GM13977 (cell line): ENCODE measurements at regions not wholly inside any gene's neighbourhood (a gene's known extent, or its start where the extent isn't known, plus 50 kb on each side); places are given as distances from the start of the nearest gene placed in this dataset.

ENCODE experiments used
- DNase-seq: peaks from one replicate; pipeline ENCODE4 v3.0.0; 2012; ENCODE audit warnings: low spot score
- in situ Hi-C: fragments of 300-500 bp; cut with MboI; formaldehyde crosslinking; loops from one replicate; pipeline ENCODE4 v1.12.0; 2022; ENCODE audit warnings: low sequenced_read_pairs, low pct_unique_long_range_greater_than_20kb, mixed read lengths, inconsistent platforms; ENCODE audit not compliant: unreplicated experiment
- TF ChIP-seq, protein P1 (sequence below): IDR thresholded peaks from 2 replicates; pipeline ENCODE4 v1.5.1; 2012; ENCODE audit warnings: mild to moderate bottlenecking, control low read depth; ENCODE audit not compliant: insufficient read depth; ENCODE audit errors: extremely low read depth, missing control alignments

DNA sequence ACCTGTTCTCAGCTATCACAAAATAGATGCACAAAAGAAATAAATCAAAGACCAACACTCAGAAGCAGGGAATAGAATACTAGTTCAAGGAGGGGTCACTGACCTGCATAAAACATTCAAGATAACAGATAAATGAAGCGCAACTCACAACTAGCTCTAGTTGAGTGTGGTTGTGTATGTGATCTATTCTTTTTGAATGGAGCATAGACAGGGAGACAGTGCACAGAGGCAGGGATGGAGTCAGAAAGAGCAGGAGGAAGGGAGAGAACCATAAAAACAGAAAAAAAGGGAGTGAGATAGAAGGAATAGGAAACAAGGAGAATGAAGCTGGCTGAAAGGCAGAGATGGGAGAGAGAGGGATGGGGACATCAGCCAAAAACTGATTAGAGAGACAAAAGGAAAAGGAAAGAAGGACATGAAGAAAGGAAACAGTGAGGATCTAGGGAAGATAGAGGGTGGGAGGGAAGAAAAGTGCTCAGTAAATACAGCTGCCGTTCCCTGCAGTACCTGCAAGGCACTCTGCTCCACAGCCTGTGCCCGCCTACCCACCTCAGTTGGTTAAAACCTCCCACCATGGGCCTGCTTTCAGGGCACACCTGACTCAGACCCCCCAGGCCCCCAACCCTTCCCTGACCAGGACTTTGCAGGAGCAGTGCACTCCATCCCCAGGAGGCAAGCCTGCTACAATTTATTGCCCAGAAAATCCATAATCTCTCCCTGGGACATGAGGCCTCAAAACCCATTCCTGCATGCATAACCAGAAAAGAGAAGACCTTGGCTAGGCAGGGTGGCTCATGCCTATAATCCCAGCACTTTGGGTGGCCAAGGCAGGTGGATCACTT is 385.2 kb upstream of the POU3F1 start:
- TF ChIP-seq, protein P1, sequence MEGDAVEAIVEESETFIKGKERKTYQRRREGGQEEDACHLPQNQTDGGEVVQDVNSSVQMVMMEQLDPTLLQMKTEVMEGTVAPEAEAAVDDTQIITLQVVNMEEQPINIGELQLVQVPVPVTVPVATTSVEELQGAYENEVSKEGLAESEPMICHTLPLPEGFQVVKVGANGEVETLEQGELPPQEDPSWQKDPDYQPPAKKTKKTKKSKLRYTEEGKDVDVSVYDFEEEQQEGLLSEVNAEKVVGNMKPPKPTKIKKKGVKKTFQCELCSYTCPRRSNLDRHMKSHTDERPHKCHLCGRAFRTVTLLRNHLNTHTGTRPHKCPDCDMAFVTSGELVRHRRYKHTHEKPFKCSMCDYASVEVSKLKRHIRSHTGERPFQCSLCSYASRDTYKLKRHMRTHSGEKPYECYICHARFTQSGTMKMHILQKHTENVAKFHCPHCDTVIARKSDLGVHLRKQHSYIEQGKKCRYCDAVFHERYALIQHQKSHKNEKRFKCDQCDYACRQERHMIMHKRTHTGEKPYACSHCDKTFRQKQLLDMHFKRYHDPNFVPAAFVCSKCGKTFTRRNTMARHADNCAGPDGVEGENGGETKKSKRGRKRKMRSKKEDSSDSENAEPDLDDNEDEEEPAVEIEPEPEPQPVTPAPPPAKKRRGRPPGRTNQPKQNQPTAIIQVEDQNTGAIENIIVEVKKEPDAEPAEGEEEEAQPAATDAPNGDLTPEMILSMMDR = no peak
- in situ Hi-C loops = no loop called here
- DNase-seq = no peak

DNA sequence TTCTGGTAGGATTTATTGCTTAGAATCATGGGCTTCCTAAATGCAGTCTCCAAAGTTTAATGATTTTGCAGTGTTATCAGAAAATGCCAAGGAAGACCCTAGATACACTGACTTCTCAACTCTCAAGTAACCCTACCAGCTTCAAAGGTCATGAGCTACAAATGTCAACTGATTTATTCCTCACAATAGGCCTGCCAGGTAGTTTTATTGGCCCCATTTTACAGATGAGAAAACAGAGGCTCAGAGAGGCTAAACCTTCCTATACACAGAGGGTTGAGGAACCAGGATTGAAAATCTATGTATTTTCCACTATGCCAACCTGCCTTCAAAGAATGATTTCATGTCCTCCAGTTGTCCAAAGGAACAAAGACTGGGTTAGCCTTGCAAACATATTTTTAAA is 384.4 kb upstream of the POU3F1 start:
- in situ Hi-C loops = no loop called here
- TF ChIP-seq, protein P1 = no peak
- no peak for DNase-seq

DNA sequence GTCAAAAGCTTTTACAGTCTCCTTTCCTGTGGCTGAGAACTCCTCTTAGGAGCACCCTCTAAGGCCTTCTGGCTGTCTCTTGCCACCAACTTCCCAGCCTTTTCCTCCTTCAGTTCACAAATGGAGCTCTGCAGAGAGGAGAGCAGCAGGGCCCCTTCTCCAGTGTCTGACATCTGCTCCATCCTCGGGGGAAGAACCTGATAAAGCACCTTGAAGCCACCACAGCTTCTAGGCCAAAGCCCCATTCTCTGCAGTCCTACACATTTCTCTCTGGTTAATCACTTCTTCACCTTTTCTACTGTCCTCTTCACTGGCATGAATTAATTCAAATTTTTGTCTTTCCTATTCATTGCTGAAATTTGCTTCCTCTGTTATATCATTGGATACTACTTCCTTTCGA is 378.1 kb upstream of the POU3F1 start:
- TF ChIP-seq, protein P1 = no peak
- in situ Hi-C loops = no loop called here
- DNase-seq = no peak

DNA sequence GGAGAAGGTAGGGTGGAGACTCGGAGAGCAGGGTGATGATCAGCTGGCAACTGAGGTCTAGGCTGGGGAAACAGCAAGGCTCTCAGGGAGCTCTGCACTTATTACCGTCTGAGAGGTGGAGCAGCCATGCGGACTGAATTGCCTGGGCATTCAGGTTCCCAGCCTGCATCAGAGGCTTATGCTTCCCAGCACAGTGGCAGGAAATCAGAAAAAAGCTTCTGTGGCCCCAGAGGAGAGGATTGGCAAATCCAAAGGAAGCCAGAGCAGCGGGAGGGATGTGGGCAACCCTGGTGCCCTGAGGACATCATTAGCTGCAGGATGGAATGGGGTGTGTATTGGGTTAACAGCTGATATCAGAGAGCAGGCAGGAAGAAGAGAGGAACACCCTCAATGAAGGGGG is 374.1 kb upstream of the POU3F1 start:
- in situ Hi-C loops = no loop called here
- DNase-seq = no peak
- TF ChIP-seq, protein P1 = no peak

DNA sequence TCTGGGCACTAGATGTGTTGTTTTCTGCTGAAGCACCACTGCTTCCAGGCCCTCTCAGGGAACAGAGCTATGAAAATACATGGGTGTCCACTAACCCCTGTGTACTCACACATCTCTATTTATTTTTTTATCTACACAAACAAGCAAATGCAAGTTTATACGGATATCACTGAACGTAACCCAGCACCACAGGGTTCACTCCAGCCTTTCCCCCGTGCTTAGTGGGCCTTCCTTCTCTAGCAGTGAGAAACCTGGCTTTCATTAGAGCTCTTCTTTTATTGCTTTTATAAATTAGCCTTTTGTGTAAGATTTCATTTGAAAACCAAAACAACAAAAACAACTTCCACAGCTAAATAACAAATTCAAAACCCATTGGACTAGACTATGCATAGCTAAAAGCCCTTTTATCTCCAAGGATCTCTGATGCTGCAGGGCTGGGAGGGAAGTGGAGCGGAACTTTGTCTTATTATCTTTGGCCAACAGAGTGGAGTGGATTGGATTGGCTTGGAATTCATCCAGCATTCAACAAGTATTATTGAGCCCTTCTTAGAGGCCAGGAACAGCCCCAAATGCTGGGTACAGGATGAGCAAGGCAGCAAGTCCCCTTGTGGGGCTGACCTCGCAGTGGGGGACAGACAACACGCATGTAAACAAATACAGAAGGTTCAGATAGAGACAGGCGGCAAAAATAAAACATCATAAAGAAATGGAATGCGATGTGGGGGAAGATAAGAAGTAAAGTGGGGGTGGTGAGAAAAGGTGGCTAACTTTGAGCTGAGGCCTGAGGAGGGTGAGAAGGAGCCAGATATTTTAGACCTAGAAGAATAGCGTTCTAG is 371.8 kb upstream of the POU3F1 start:
- DNase-seq = no peak
- in situ Hi-C loops = no loop called here

DNA sequence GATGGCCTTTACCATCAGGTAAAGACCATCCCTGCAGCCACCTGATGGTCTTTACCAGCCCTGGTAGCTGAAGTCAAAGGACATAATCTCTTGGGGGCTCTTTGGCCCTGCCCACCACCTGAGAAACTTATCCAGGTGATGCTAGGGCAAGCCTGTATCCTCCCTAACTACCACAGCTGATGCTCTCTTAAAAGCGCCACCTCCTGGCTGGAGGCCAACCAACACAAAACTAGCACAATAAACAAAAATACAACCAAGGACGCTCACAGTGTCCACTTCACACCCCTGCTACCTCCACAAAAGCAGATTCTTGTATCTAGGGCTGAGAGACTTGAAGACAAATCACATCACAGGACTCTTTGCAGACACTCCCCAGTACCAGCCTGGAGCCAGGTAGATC is 357.1 kb upstream of the POU3F1 start:
- DNase-seq = no peak
- in situ Hi-C loops = no loop called here
- TF ChIP-seq, protein P1 = peak; percentile 34

More for the DNA sequence above, 371.8 kb upstream of the POU3F1 start:
- TF ChIP-seq, protein P1 = no peak
